GM23248 (cell line): ENCODE measurements at regions not wholly inside any gene's neighbourhood (a gene's known extent, or its start where the extent isn't known, plus 50 kb on each side); places are given as distances from the start of the nearest gene placed in this dataset.

Experiments used
- DNase-seq: peaks from one replicate; pipeline ENCODE4 v3.0.0-alpha.2; 2015
- H2AFZ ChIP-seq: fragments of 200-600 bp; sonication (generic); 2 replicates; pipeline ENCODE4 v1.6.1; 2016; ENCODE audit warnings: antibody characterized with exemption
- H3F3A ChIP-seq: fragments of 200-600 bp; sonication (generic); 2 replicates; pipeline ENCODE4 v1.6.1; 2016; ENCODE audit warnings: mild to moderate bottlenecking, antibody characterized with exemption, mixed run types; ENCODE audit not compliant: insufficient read depth
- H3K27ac ChIP-seq: fragments of 200-600 bp; sonication (generic); 2 replicates; pipeline ENCODE4 v1.5.1; 2016; ENCODE audit warnings: mild to moderate bottlenecking
- H3K27me3 ChIP-seq: fragments of 200-600 bp; sonication (generic); replicated peaks from 2 replicates; pipeline ENCODE4 v1.6.1; 2016; ENCODE audit warnings: mild to moderate bottlenecking; ENCODE audit not compliant: insufficient read depth
- H3K36me3 ChIP-seq: fragments of 200-600 bp; sonication (generic); 2 replicates; pipeline ENCODE4 v1.6.1; 2016; ENCODE audit warnings: low read depth, mild to moderate bottlenecking
- H3K4me1 ChIP-seq: fragments of 200-600 bp; sonication (generic); 2 replicates; pipeline ENCODE4 v1.6.1; 2016; ENCODE audit warnings: mild to moderate bottlenecking; ENCODE audit not compliant: insufficient read depth
- H3K4me2 ChIP-seq: fragments of 200-600 bp; sonication (generic); one replicate; pipeline ENCODE4 v1.6.1; 2016; ENCODE audit warnings: mild to moderate bottlenecking; ENCODE audit not compliant: unreplicated experiment
- H3K4me3 ChIP-seq: fragments of 200-600 bp; sonication (generic); 2 replicates; pipeline ENCODE4 v1.5.1; 2016; ENCODE audit warnings: mild to moderate bottlenecking
- H3K79me2 ChIP-seq: fragments of 200-600 bp; sonication (generic); 2 replicates; pipeline ENCODE4 v1.6.1; 2016; ENCODE audit warnings: mild to moderate bottlenecking; ENCODE audit not compliant: insufficient read depth
- H3K9ac ChIP-seq: fragments of 200-600 bp; sonication (generic); 2 replicates; pipeline ENCODE4 v1.6.1; 2016; ENCODE audit warnings: mild to moderate bottlenecking
- H3K9me2 ChIP-seq: fragments of 200-600 bp; sonication (generic); 2 replicates; pipeline ENCODE4 v1.6.1; 2016; ENCODE audit warnings: mixed run types, mild to moderate bottlenecking, moderate library complexity; ENCODE audit not compliant: insufficient read depth
- H3K9me3 ChIP-seq: fragments of 200-600 bp; sonication (generic); one replicate; pipeline ENCODE4 v1.6.1; 2017; ENCODE audit warnings: low read depth
- H4K20me1 ChIP-seq: fragments of 200-600 bp; sonication (generic); 2 replicates; pipeline ENCODE4 v1.6.0; 2016; ENCODE audit not compliant: insufficient read depth
- EZH2 ChIP-seq: fragments of 200-600 bp; sonication (generic); IDR thresholded peaks from 2 replicates; pipeline ENCODE4 v1.6.1; 2018; ENCODE audit warnings: antibody characterized with exemption, mild to moderate bottlenecking; ENCODE audit not compliant: insufficient read depth, poor library complexity, severe bottlenecking
- EZH2phosphoT487 ChIP-seq: fragments of 200-600 bp; sonication (generic); IDR thresholded peaks from 2 replicates; pipeline ENCODE4 v1.6.1; 2018; ENCODE audit warnings: antibody characterized with exemption, moderate library complexity, mild to moderate bottlenecking, low read depth; ENCODE audit not compliant: insufficient read depth
- WGBS, 2 experiments: methylation state at CpG; one replicate each; pipeline ENCODE4 v1.1.6; 2015 to 2017; ENCODE audit warnings: low lambda C conversion rate in 2 of 2, low coverage in 1 of 2; ENCODE audit errors: missing lambda C conversion rate in 2 of 2; 5-methylcytosine and 5-hydroxymethylcytosine counted together
- in situ Hi-C: fragments of 300-500 bp; cut with MboI; formaldehyde crosslinking; loops from 2 replicates; pipeline ENCODE4 v1.15.0; 2020

DNA sequence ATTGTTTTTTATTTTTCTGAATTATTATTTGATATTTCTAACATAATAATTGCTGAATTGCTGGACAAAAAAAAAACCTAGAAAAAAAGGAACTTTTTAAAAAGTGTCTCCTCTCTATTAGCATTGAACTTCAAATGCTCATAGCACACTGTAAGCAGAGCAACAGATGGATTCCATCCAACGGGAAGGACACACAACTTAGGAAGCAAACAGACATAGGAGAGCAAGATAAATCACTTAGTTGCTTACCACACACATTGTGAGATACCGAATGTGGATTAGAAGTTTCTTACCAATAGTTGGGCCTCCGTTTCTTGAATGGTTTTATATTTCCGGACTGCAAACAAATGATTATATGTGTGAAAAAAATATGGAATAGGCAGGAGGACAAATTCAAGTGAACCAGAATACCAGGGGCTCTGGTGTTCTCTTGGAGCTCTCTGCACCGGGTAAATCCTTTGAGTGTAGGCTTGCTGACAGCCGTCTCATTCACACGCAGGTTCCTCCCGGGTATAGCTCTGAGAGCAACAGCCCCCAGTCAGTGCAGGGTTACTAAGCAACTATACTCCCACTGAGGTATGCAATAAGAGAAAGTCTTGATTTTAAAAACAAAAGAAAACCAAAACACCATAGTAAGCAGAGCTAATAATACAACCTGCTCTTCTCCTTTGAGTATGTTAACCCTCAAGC lies 217.6 kb downstream of the TMEM167A start:
- TF ChIP-seq EZH2phosphoT487 (no peak), EZH2 (no peak)
- Histone ChIP-seq H3K4me2 (no peak overlapping the region), H3K4me1 (no peaks in the 10 kb centered on the region), H3K9ac (no peak overlapping the region), H3K36me3 (no peaks in the 10 kb centered on the region), H3F3A (no peaks in the 10 kb centered on the region), H3K4me3 (no peak overlapping the region), H2AFZ (no peak overlapping the region), H3K27me3 (0 out of 2 replicates have a peak, but pooled peaks cover 6% of the 10 kb centered on the region), H3K9me3 (no peaks in the 10 kb centered on the region), H3K9me2 (no peaks in the 10 kb centered on the region), H3K79me2 (no peaks in the 10 kb centered on the region), H3K27ac (no peak overlapping the region), H4K20me1 (no peaks in the 10 kb centered on the region)
- 59 to 63% methylated on average over 8 of the region's 8 CpGs for WGBS, 2 experiments
- in situ Hi-C loops = no loop called here
- no peak for DNase-seq

DNA sequence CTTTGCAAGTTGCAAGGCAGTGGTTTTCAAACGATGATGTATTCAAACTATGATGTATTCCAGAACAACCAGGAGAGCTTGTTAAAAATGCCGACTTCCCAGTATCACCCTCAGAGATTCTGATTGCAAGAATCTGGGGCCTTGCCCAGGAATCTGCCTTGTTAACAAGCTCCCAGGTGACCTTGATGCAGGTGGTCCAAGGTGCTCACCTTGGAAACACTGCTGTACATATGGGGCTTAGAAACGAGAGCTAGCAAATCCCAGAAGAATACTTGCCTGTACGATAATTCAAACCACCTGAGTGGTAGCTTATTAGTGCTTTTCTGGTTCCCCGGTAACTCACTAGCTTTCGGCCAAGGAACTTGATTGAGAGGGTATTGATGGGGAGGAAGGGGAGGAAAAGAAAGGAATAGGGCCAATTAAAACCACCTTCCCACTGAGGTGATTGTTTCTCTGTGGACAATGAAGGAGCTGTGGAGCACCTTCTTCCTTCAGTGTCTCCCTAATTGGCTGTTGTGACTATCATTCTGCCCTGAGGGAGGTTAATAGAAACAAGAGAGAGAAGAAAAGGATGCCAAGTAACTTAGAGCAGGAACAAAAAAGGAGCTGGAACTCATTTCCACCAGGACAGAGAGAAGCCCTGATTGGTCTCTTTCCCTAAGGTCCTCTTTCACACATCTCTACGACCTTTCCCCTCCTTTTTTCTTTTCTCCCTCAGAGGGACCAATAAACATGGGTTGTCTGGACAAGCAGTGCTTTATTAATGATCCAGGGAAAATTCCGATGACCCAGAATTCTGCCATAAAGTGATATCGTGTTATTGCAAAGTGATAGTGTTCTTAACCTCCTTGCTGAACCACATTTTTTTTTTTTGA lies 218.8 kb downstream of the TMEM167A start:
- no peaks in the 10 kb centered on the region for H3K79me2 ChIP-seq
- no peak overlapping the region for H2AFZ ChIP-seq
- H3F3A ChIP-seq = no peaks in the 10 kb centered on the region
- DNase-seq = no peak
- no peaks in the 10 kb centered on the region for H3K4me1 ChIP-seq
- no peaks in the 10 kb centered on the region for H3K36me3 ChIP-seq
- no peaks in the 10 kb centered on the region for H4K20me1 ChIP-seq
- WGBS, 2 experiments = 27 to 31% methylated on average over 9 of the region's 9 CpGs
- no peaks in the 10 kb centered on the region for H3K9me2 ChIP-seq
- in situ Hi-C loops = no loop called here
- no peak overlapping the region for H3K27ac ChIP-seq
- H3K27me3 ChIP-seq = peaks cover 6% of the 10 kb centered on the region; the same call in 1 of the 2 replicates
- no peak overlapping the region for H3K4me3 ChIP-seq
- no peak for TF ChIP-seq EZH2
- no peak for TF ChIP-seq EZH2phosphoT487
- H3K9me3 ChIP-seq = no peaks in the 10 kb centered on the region
- no peak overlapping the region for H3K9ac ChIP-seq
- H3K4me2 ChIP-seq = no peak overlapping the region

DNA sequence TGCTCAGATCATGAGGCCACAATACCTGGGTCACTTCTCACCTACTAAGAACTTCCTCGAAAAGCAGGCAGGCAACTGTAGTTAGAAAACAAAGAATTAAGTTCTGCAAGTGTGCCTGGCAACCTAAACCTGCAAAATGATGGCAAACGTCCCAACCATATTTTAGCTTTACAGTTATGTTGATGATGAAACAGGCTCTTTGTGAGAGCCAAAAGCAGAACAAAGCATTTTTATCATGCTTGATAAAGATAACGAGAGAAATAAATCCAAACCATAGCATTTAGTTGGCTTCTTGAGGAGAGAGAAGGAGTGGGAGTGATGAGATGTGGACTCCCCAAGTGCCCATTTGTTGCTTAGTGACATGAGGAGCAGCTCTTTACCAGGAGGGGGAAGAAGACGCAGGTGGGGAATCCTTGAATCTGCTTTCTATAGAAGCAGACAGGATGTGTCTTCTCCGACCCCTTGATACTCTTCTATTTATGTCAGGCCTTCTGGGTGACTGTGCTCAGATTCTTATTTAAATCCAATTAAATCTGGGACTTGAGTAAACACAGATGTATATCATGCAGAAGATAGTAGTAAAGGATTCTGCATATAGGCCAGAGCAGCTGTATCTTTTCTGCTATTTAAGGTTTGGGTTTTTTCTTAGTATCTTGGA lies 221.2 kb downstream of the TMEM167A start:
- no peak overlapping the region for H3K27ac ChIP-seq
- WGBS, 2 experiments = 57 to 71% methylated on average over 5 of the region's 5 CpGs
- in situ Hi-C loops = no loop called here
- no peaks in the 10 kb centered on the region for H3F3A ChIP-seq
- DNase-seq = no peak
- no peaks in the 10 kb centered on the region for H3K9me2 ChIP-seq
- no peaks in the 10 kb centered on the region for H3K9me3 ChIP-seq
- H3K4me1 ChIP-seq = no peaks in the 10 kb centered on the region
- no peaks in the 10 kb centered on the region for H3K79me2 ChIP-seq
- H2AFZ ChIP-seq = no peak overlapping the region
- TF ChIP-seq EZH2phosphoT487 = no peak
- no peak for TF ChIP-seq EZH2
- H4K20me1 ChIP-seq = no peaks in the 10 kb centered on the region
- no peaks in the 10 kb centered on the region; the same call in 1 of the 2 replicates for H3K27me3 ChIP-seq
- H3K36me3 ChIP-seq = no peaks in the 10 kb centered on the region
- H3K9ac ChIP-seq = no peak overlapping the region
- no peak overlapping the region for H3K4me3 ChIP-seq
- H3K4me2 ChIP-seq = no peak overlapping the region

DNA sequence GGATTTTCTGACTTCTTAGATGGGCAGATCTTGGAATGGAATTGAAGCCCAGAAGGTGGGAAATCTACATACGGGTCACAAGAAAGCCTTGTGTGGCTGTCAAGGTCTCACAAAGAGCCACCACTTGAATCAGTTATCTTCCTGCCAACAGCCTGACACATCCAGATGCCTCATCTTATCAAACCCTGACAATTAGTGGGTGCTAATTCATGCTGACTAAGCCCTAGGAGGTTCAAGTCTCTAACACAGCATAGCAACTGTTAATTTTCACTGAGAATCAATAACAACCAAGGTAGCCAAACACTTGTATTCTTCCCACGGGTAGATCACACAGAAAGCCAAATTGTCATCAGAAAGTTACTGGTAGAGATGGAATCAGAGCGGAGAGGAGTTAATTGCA lies 222.2 kb downstream of the TMEM167A start:
- no peaks in the 10 kb centered on the region for H3K9me3 ChIP-seq
- DNase-seq = no peak
- H3K4me2 ChIP-seq = no peak overlapping the region
- no peak overlapping the region for H3K4me3 ChIP-seq
- in situ Hi-C loops = no loop called here
- WGBS, 2 experiments = 51 to 64% methylated on average over 3 of the region's 3 CpGs
- H4K20me1 ChIP-seq = no peaks in the 10 kb centered on the region
- no peaks in the 10 kb centered on the region for H3K79me2 ChIP-seq
- no peak overlapping the region for H2AFZ ChIP-seq
- H3F3A ChIP-seq = no peaks in the 10 kb centered on the region
- H3K9me2 ChIP-seq = no peaks in the 10 kb centered on the region
- no peaks in the 10 kb centered on the region for H3K4me1 ChIP-seq
- no peaks in the 10 kb centered on the region; the same call in 1 of the 2 replicates for H3K27me3 ChIP-seq
- no peak overlapping the region for H3K9ac ChIP-seq
- H3K36me3 ChIP-seq = no peaks in the 10 kb centered on the region
- H3K27ac ChIP-seq = no peak overlapping the region
- TF ChIP-seq EZH2 (no peak), EZH2phosphoT487 (no peak)
